GM18498 (cell line): ENCODE measurements at regions not wholly inside any gene's neighbourhood (a gene's known extent, or its start where the extent isn't known, plus 50 kb on each side); places are given as distances from the start of the nearest gene placed in this dataset.

Experiments
- ATAC-seq: cut with Tn5 transposase; IDR thresholded peaks from one replicate; pipeline ENCODE4 v1.9.1; 2021; ENCODE audit warnings: mild to moderate bottlenecking, moderate library complexity; ENCODE audit not compliant: unreplicated experiment

DNA sequence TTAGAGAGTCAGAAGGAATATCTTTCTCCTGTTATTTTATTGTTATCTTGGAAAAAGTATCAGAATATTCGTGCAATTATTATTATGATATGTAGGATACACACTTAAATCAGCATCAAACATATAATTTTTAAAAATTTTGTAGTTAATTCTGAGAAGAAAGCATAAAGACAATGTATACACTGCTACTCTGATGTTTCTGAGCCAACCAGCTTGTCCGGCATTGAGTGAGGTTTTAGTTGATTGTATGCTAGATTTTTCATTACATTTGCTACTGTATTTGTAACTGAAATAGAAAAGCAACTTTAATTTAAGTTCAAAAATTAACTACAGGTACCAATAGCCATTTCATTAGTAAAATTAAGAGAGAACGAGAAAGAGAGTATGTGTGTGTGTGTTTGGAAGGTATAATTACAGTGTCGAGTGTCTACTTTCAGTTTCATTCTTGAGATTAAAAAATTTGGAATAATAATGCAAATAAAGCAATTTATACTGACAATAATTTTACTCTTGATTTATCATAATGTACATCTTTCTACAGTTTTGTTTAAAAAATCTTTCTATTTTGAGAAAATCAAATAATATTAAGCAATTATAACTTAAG is 160.4 kb upstream of the CDH12 start:
- no peak for ATAC-seq

DNA sequence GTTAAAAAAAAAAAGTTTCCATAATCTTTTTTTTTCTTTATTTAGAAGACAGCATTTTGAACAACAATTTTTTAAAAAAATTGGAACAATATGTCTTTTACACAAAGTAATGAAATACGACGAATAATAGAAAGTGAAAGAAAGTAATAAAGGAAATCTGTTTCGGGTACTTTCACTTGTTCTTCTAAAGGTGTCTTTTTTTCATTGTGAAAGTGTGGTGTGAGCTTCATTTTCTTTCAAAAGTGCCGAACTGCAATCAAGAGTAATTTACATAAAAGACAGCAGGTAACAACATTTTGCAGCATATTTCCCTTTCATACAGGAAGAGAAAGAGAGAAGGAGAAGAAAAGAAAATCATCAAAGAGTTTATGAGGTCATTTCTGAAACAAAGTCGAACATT is 159.7 kb upstream of the CDH12 start:
- ATAC-seq = no peak

DNA sequence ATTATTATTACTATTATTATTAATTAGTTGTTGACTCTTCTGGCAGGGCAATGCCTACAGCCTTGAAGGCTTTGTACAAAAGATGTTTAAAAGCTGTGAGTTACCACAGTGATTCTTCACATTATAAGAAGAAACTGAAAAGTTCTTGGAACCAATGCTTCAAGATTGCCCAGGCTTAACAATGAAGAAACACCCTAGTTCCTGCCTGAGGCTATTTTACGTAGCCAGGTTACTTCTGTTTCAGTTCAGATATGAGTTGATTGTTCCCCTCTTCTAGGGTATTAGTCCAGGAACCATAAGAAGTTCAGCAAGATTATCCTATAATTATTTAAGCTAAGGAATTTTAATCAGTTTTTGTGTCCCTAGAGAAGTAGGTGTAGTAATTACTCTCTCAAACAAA is 154.6 kb upstream of the CDH12 start:
- no peak for ATAC-seq

GRCh38 chr5:23007236-23007635 is 154.1 kb upstream of the CDH12 start:
- no peak for ATAC-seq

GRCh38 chr5:23001120-23001519 is 148.0 kb upstream of the CDH12 start:
- ATAC-seq = no peak

GRCh38 chr5:22998774-22999173 is 145.6 kb upstream of the CDH12 start:
- ATAC-seq = no peak

GRCh38 chr5:22998362-22998761 is 145.2 kb upstream of the CDH12 start:
- ATAC-seq = no peak

DNA sequence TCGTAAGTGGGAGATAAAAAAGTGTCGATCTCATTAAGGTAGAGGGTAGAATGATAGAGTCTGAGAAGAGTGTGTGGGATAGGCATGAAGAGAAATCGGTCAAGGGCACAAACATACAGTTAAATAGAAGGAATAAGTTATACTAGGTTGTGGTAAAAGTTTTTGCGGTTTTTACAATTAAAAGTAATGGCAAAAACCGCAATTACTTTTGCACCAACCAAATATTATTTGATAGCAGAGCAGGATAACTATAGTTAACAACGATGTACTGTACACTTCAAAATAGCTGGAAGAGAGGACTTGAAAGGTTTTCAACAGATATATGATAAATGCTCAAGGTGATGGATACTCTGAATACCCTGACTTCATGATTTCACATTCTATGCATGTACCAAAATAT is 135.8 kb upstream of the CDH12 start:
- no peak for ATAC-seq

GRCh38 chr5:22986281-22986680 is 133.1 kb upstream of the CDH12 start:
- ATAC-seq = no peak

DNA sequence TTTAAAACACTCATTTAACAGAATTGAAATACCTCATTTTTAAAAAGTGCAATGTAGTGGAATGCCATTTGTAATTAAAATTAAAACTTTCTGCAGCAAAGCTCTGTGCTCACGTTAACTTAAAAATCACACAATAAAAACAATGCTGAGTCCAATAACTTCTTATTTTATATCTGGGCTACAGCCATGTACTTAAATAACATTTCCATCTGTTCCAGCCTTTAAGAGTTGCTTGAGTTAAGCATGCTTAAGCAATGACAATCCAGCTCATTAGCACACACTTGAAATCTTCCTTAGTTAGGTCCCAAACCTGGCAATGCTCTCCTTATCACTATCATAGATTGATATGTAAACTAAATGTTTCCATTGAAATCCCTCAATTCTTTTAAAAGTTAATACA is 132.3 kb upstream of the CDH12 start:
- no peak for ATAC-seq

GRCh38 chr5:22970956-22971618 is 117.9 kb upstream of the CDH12 start:
- ATAC-seq = no peak

DNA sequence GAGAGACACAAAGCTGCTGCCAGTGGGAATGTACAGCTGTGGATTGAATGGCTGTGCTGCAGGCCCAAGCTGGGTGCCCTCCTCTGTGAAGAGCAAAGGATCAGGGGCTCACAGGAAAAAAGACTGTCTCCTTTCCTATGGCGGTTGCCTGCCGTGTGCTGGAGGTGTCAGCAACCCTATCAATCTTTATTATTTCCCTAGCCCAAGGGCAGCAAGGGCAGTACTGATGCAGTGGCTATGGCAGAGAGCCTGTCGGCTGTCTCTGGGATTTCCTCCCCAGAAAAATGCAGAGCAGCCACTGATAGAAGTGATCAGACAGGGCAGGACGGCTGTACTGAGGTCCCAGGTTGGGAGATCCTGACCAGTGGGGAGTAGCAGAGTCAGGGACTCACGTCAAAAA is 117.3 kb upstream of the CDH12 start:
- ATAC-seq = no peak

DNA sequence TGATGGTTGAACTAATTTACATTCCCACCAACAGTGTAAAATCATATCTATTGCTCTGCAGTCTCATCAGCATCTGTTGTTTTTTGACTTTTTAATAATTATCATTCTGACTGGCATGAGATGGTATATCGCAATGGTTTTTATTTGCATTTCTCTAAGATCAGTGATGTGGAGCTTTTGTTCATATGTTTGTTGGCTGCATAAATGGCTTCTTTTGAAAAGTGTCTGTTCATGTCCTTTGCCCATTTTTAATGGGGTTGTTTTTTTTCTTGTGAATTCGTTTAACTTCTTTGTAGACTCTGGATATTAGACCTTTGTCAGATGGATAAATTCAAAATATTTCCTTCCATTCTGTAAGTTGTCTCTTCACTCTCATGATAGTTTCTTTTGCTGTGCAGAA is 115.2 kb upstream of the CDH12 start:
- ATAC-seq = no peak

GRCh38 chr5:22965960-22966359 is 112.8 kb upstream of the CDH12 start:
- no peak for ATAC-seq

DNA sequence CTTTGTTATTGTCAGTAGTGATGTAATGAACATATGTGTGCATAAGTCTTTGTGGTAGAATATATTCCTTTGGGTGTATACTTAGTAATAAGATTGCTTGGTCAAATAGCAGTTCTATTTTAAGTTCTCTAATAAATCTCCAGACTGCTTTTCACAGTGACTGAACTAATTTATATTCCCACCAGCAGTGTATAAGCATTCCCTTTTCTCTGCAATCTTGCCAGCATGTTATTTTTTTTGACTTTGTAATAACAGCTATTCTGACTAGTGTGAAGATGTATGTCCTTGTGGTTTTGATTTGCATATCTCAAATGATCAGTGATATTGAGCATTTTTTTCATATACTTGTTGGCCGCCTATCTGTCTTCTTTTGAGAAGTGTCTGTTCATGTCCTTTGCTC is 111.5 kb upstream of the CDH12 start:
- ATAC-seq = no peak

- no peak for ATAC-seq
These were observed 105.5 kb upstream of the CDH12 start for GRCh38 chr5:22958462-22959262.

GRCh38 chr5:22947921-22948320 is 94.8 kb upstream of the CDH12 start:
- no peak for ATAC-seq

- ATAC-seq = no peak
These were observed 85.2 kb upstream of the CDH12 start for GRCh38 chr5:22938362-22938761.

GRCh38 chr5:22928821-22929482 is 75.8 kb upstream of the CDH12 start:
- no peak for ATAC-seq

DNA sequence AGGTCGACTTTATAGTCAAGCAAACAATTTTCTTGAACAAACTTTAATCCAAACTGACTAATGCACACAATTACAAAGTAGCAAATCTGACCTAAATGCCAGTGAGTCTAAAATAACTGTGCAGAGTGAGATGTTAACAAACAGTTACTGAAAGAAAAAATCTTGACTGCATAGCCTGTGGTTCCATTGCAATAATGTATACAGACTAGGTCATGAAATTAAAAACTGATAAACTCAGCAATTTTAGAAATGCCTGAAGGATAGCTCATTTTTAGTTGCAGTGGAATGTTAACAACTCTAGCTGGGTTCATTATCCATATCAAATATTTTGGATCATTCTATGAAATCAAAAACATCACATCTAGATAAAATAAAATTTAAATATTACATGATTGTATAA is 73.4 kb upstream of the CDH12 start:
- ATAC-seq = no peak

- no peak for ATAC-seq
These were observed 65.4 kb upstream of the CDH12 start for GRCh38 chr5:22918511-22918910.

DNA sequence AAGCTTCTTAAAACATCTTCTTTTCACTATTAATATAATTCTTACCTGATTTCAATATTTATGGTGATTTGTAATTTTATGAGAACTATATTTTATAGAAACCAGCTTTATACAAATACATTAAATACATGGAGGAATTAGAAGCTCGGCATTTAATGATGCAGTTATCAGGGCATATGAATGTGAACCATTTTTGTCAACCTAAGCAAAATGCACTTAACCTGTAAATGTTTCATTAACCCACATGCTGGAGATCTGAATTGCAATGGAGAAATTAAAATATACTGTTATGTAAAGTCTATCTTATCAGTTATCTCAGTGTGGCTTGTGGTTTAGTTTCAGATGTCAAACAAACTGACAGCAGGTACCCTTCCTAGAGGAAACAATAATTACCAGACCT is 63.2 kb upstream of the CDH12 start:
- ATAC-seq = no peak
